H1 (cell line): ENCODE measurements at regions not wholly inside any gene's neighbourhood (a gene's known extent, or its start where the extent isn't known, plus 50 kb on each side); places are given as distances from the start of the nearest gene placed in this dataset.

Experiments used
- CTCF ChIA-PET: fragments of 300-600 bp; sonication (Branson Sonifier 250); formaldehyde crosslinking; loops from one replicate; lab custom pipeline; 2021; ENCODE audit not compliant: partially characterized antibody; lab: Charles Lee
- POLR2A ChIA-PET: fragments of 300-600 bp; sonication (Branson Sonifier 250); formaldehyde crosslinking; loops from one replicate; lab custom pipeline; 2021; ENCODE audit warnings: inconsistent platforms; ENCODE audit not compliant: partially characterized antibody; lab: Charles Lee
- DNase-seq, 2 experiments: peaks; one replicate each; pipeline versions ENCODE4 v3.0.0 to v3.0.0-alpha.2; 2010 to 2022; ENCODE audit warnings: low spot score in 2 of 2, low read depth in 1 of 2, mixed read lengths in 1 of 2
- FAIRE-seq: peaks from 2 replicates; lab custom pipeline; 2011; peaks lifted over from hg19 to GRCh38; lab: Jason Lieb, UNC
- H2AFZ ChIP-seq: 2 replicates; pipeline ENCODE4 v1.8.1; 2012; ENCODE audit warnings: low read length, inconsistent platforms
- H2AK5ac ChIP-seq: 2 replicates; pipeline ENCODE4 v1.6.1; 2013; ENCODE audit warnings: low read depth, low read length
- H2BK120ac ChIP-seq: replicated peaks from 2 replicates; pipeline ENCODE3; 2013; ENCODE audit warnings: low read depth, low read length, inconsistent platforms
- H2BK12ac ChIP-seq: 2 replicates; pipeline ENCODE4 v1.6.1; 2013; ENCODE audit warnings: low read depth, low read length
- H2BK15ac ChIP-seq: 2 replicates; pipeline ENCODE4 v1.6.1; 2013; ENCODE audit warnings: low read length
- H2BK20ac ChIP-seq: 2 replicates; pipeline ENCODE4 v1.6.1; 2013; ENCODE audit warnings: low read length
- H2BK5ac ChIP-seq: 2 replicates; pipeline ENCODE4 v1.6.1; 2013; ENCODE audit warnings: low read depth, low read length
- H3K14ac ChIP-seq: 2 replicates; pipeline ENCODE4 v1.6.1; 2013; ENCODE audit warnings: inconsistent platforms; ENCODE audit not compliant: insufficient read length
- H3K18ac ChIP-seq: 2 replicates; pipeline ENCODE4 v1.6.1; 2013; ENCODE audit warnings: low read length; ENCODE audit errors: extremely low read depth
- H3K23ac ChIP-seq: 2 replicates; pipeline ENCODE4 v1.6.1; 2013; ENCODE audit warnings: inconsistent platforms; ENCODE audit not compliant: insufficient read length
- H3K23me2 ChIP-seq: 2 replicates; pipeline ENCODE4 v1.6.1; 2013; ENCODE audit warnings: low read depth, low read length
- H3K27ac ChIP-seq: 2 replicates; pipeline ENCODE4 v1.6.1; 2011; ENCODE audit warnings: low read depth, low read length, inconsistent platforms
- H3K27me3 ChIP-seq, 4 experiments: replicated peaks in 1 of 4; 1 replicate in 1 of 4; 2 replicates in 3 of 4; pipeline versions ENCODE4 v1.6.1 to v1.8.1; 2011 to 2013; ENCODE audit warnings: low read length in 3 of 4, mild to moderate bottlenecking in 3 of 4, inconsistent platforms in 2 of 4, mixed read lengths in 2 of 4, moderate library complexity in 1 of 4; ENCODE audit not compliant: control insufficient read depth in 3 of 4, insufficient read depth in 3 of 4; ENCODE audit errors: extremely low read depth in 1 of 4
- H3K36me3 ChIP-seq, 4 experiments: 2 replicates each; pipeline versions ENCODE4 v1.6.1 to v1.8.1; 2011 to 2013; ENCODE audit warnings: mild to moderate bottlenecking in 4 of 4, low read length in 3 of 4, moderate library complexity in 2 of 4, control low read depth in 1 of 4, inconsistent platforms in 1 of 4; ENCODE audit not compliant: insufficient read depth in 4 of 4, control insufficient read depth in 2 of 4
- H3K4ac ChIP-seq: replicated peaks from 2 replicates; pipeline ENCODE3; 2013; ENCODE audit warnings: low read length, low read depth, mixed read lengths, inconsistent platforms; ENCODE audit not compliant: insufficient read length
- H3K4me1 ChIP-seq, 4 experiments: replicated peaks in 1 of 4; 1 replicate in 1 of 4; 2 replicates in 3 of 4; pipeline versions ENCODE4 v1.6.1 to v1.8.1; 2011 to 2013; ENCODE audit warnings: low read length in 3 of 4, inconsistent platforms in 2 of 4, mixed read lengths in 1 of 4; ENCODE audit not compliant: insufficient read depth in 4 of 4, control insufficient read depth in 3 of 4
- H3K4me2 ChIP-seq, 2 experiments: 2 replicates each; pipeline versions ENCODE4 v1.6.1 to v1.8.1; 2011 to 2013; ENCODE audit warnings: low read depth in 2 of 2, low read length in 2 of 2, control low read depth in 1 of 2, inconsistent platforms in 1 of 2, mild to moderate bottlenecking in 1 of 2; ENCODE audit not compliant: insufficient read depth in 1 of 2
- H3K4me3 ChIP-seq, 4 experiments: fragments of 200-600, 300-600 bp in 1 of 4; sonication (generic), shearing (Covaris generic), sonication (Bioruptor Twin) in 1 of 4; 2 replicates each; pipeline versions ENCODE4 v1.5.1 to v1.8.1; 2011 to 2016; ENCODE audit warnings: low read length in 4 of 4, low read depth in 3 of 4, control low read depth in 2 of 4, inconsistent platforms in 2 of 4, mild to moderate bottlenecking in 2 of 4, mixed read lengths in 1 of 4, moderate library complexity in 1 of 4; ENCODE audit not compliant: insufficient read depth in 2 of 4; ENCODE audit errors: extremely low read depth in 1 of 4
- H3K56ac ChIP-seq: replicated peaks from 2 replicates; pipeline ENCODE3; 2013; ENCODE audit warnings: low read depth, mild to moderate bottlenecking, mixed read lengths, low read length, inconsistent platforms; ENCODE audit not compliant: insufficient read length
- H3K79me1 ChIP-seq: 2 replicates; pipeline ENCODE4 v1.6.1; 2013; ENCODE audit warnings: low read depth, low read length, control low read depth
- H3K79me2 ChIP-seq, 2 experiments: 2 replicates each; pipeline versions ENCODE4 v1.6.1 to v1.8.1; 2012 to 2013; ENCODE audit warnings: low read length in 2 of 2, mild to moderate bottlenecking in 2 of 2, inconsistent platforms in 1 of 2; ENCODE audit not compliant: insufficient read depth in 2 of 2, control insufficient read depth in 1 of 2
- H3K9ac ChIP-seq, 4 experiments: replicated peaks in 1 of 4; 1 replicate in 1 of 4; 2 replicates in 3 of 4; pipeline versions ENCODE4 v1.6.1 to v1.8.1; 2011 to 2013; ENCODE audit warnings: low read depth in 3 of 4, low read length in 3 of 4, control low read depth in 2 of 4, mild to moderate bottlenecking in 2 of 4, moderate library complexity in 2 of 4, inconsistent platforms in 1 of 4; ENCODE audit errors: extremely low read depth in 1 of 4
- H3K9me3 ChIP-seq, 2 experiments: 2 replicates each; pipeline versions ENCODE4 v1.6.1 to v1.8.1; 2012 to 2013; ENCODE audit warnings: mild to moderate bottlenecking in 2 of 2, moderate library complexity in 2 of 2, control low read depth in 1 of 2, inconsistent platforms in 1 of 2, low read depth in 1 of 2, low read length in 1 of 2, mixed read lengths in 1 of 2; ENCODE audit not compliant: insufficient read depth in 2 of 2
- H4K20me1 ChIP-seq, 2 experiments: replicated peaks in 1 of 2; 2 replicates each; pipeline versions ENCODE3 to v1.8.1; 2011 to 2013; ENCODE audit warnings: inconsistent platforms in 2 of 2, low read length in 2 of 2, mild to moderate bottlenecking in 1 of 2; ENCODE audit not compliant: insufficient read depth in 2 of 2, control insufficient read depth in 1 of 2
- H4K5ac ChIP-seq: 2 replicates; pipeline ENCODE4 v1.6.1; 2013; ENCODE audit warnings: low read length, low read depth, mixed read lengths, inconsistent platforms; ENCODE audit not compliant: insufficient read length
- H4K8ac ChIP-seq: 2 replicates; pipeline ENCODE4 v1.8.0; 2013; ENCODE audit warnings: mild to moderate bottlenecking, moderate library complexity, low read length, inconsistent platforms; ENCODE audit not compliant: insufficient read depth; ENCODE audit errors: extremely low read depth
- H4K91ac ChIP-seq: replicated peaks from 2 replicates; pipeline ENCODE3; 2013; ENCODE audit warnings: low read length, mixed read lengths, inconsistent platforms; ENCODE audit not compliant: insufficient read length
- BRCA1 ChIP-seq: IDR thresholded peaks from 2 replicates; pipeline ENCODE4 v1.6.1; 2012; ENCODE audit warnings: low read depth, low read length, improper control_type of control experiment
- CBX8 ChIP-seq: fragments of 300-800, 300-1000 bp; sonication (generic); IDR thresholded peaks from 2 replicates; pipeline ENCODE4 v1.7.1; 2016; ENCODE audit warnings: low read depth, low read length, borderline replicate concordance
- CHD2 ChIP-seq: IDR thresholded peaks from 2 replicates; pipeline ENCODE4 v1.6.1; 2012; ENCODE audit warnings: low read length, improper control_type of control experiment
- KDM5A ChIP-seq: fragments of 200-600 bp; IDR thresholded peaks from 2 replicates; pipeline ENCODE4 v1.7.1; 2012; ENCODE audit warnings: mild to moderate bottlenecking, low read length, inconsistent platforms, mixed read lengths
- PHF8 ChIP-seq: fragments of 200-600 bp; sonication (generic); conservative IDR thresholded peaks from 2 replicates; pipeline ENCODE4 v1.7.1; 2012; ENCODE audit warnings: low read depth, mild to moderate bottlenecking, inconsistent platforms, low read length, moderate library complexity
- POU5F1 ChIP-seq: IDR thresholded peaks from 2 replicates; pipeline ENCODE4 v1.6.1; 2011; ENCODE audit warnings: low read depth, mild to moderate bottlenecking, low read length, moderate library complexity
- SP2 ChIP-seq: IDR thresholded peaks from 2 replicates; pipeline ENCODE4 v1.6.1; 2012; ENCODE audit warnings: mild to moderate bottlenecking, low read length, inconsistent platforms
- TEAD4 ChIP-seq: IDR thresholded peaks from 2 replicates; pipeline ENCODE4 v1.6.1; 2012; ENCODE audit warnings: low read depth, low read length, inconsistent platforms, mixed read lengths
- WGBS, 2 experiments: shearing (Covaris generic) in 1 of 2; methylation state at CpG; one replicate each; pipeline versions ENCODE4 v1.1.6 to v1.1.7; 2013 to 2015; ENCODE audit warnings: low lambda C conversion rate in 2 of 2, mixed read lengths in 2 of 2, inconsistent platforms in 1 of 2, low coverage in 1 of 2, missing lambda C conversion rate in 1 of 2; ENCODE audit not compliant: insufficient replicate concordance in 2 of 2, insufficient coverage in 1 of 2, insufficient read length in 1 of 2; ENCODE audit errors: extremely low coverage in 1 of 2, missing lambda C conversion rate in 1 of 2; 5-methylcytosine and 5-hydroxymethylcytosine counted together
- TF ChIP-seq, protein P1 (sequence below), 3 experiments: IDR thresholded peaks; 1 replicate in 2 of 3; 2 replicates in 1 of 3; pipeline versions ENCODE4 v1.5.1 to v1.6.1; 2011; ENCODE audit warnings: low read length in 3 of 3, mild to moderate bottlenecking in 3 of 3, inconsistent platforms in 2 of 3, low read depth in 1 of 3, moderate library complexity in 1 of 3; ENCODE audit not compliant: insufficient read depth in 1 of 3; ENCODE audit errors: control extremely low read depth in 1 of 3
- TF ChIP-seq, protein P2 (sequence below): IDR thresholded peaks from 2 replicates; pipeline ENCODE4 v1.6.1; 2011; ENCODE audit warnings: low read length, improper control_type of control experiment

DNA sequence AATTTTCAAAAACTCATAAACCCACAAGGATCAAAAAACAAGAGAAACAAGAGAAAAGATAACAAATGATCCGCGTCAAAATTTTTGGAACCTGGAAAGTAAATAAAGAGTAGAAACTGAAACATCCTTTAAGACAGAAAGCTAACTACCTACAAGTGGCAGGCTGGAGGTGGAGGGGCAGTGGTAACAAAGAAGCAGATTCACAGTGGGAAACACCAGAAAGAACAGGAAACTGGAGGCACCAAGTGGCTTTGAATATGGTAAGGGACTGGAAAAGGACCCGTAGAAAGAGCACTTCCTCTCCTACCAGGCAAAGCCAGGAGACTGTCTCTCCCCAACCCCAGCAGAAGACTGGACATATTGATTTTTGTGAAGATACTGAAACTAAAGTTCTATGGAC, 100.6 kb upstream of the TARS1 start:
- Histone ChIP-seq H2BK12ac (no peak overlapping the region), H3K79me2 (no peaks in the 10 kb centered on the region), H2AK5ac (no peak overlapping the region), H3K27me3 (no peaks in the 10 kb centered on the region), H2BK5ac (no peak overlapping the region), H3K4ac (no peak overlapping the region), H4K8ac (no peak overlapping the region), H4K91ac (no peak overlapping the region), H3K36me3 (no peaks in the 10 kb centered on the region), H3K4me1 (peaks cover 0 to 5% (median under 1%) of the 10 kb centered on the region in 4 experiments; a peak in 2 of 7 replicates), H3K27ac (no peak overlapping the region), H2BK120ac (no peak overlapping the region), H3K4me3 (peak overlapping the region in 1 of 4 experiments; percentile 11; a peak in 1 of 8 replicates), H3K9me3 (no peaks in the 10 kb centered on the region), H4K20me1 (no peaks in the 10 kb centered on the region), H3K79me1 (no peaks in the 10 kb centered on the region), H2BK20ac (no peak overlapping the region), H3K4me2 (peak overlapping the region; percentile 17 to 47; a peak in 2 of 4 replicates), H3K56ac (no peak overlapping the region), H3K9ac (no peak overlapping the region), H2BK15ac (no peak overlapping the region), H3K14ac (no peak overlapping the region), H2AFZ (no peak overlapping the region), H4K5ac (no peak overlapping the region), H3K23ac (no peak overlapping the region), H3K18ac (no peak overlapping the region), H3K23me2 (no peaks in the 10 kb centered on the region)
- 31% methylated on average over 3 of the region's 3 CpGs; no CpG with 5 or more reads in 1 of the 2 experiments for WGBS, 2 experiments
- POLR2A ChIA-PET, result interaction anchor here (0.7 kb wide), 1 partner anchor 906 kb away, joined by 3 read pairs; no protein-coding TSS in a partner anchor
- CTCF ChIA-PET, result interaction anchor here (1.3 to 1.5 kb wide), 2 partner anchors 20 to 41 kb away, joined by 3 to 6 read pairs; no protein-coding TSS in a partner anchor
- DNase-seq (no peak), FAIRE-seq (peak; percentile 82)
- TF ChIP-seq CHD2 (no peak), BRCA1 (no peak), POU5F1 (no peak), CBX8 (no peak), TEAD4 (no peak), SP2 (no peak), KDM5A (no peak), PHF8 (no peak)
- TF ChIP-seq, protein P1, sequence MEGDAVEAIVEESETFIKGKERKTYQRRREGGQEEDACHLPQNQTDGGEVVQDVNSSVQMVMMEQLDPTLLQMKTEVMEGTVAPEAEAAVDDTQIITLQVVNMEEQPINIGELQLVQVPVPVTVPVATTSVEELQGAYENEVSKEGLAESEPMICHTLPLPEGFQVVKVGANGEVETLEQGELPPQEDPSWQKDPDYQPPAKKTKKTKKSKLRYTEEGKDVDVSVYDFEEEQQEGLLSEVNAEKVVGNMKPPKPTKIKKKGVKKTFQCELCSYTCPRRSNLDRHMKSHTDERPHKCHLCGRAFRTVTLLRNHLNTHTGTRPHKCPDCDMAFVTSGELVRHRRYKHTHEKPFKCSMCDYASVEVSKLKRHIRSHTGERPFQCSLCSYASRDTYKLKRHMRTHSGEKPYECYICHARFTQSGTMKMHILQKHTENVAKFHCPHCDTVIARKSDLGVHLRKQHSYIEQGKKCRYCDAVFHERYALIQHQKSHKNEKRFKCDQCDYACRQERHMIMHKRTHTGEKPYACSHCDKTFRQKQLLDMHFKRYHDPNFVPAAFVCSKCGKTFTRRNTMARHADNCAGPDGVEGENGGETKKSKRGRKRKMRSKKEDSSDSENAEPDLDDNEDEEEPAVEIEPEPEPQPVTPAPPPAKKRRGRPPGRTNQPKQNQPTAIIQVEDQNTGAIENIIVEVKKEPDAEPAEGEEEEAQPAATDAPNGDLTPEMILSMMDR (IDR thresholded peaks at IDR 0.05; ENCODE audit: control extremely low read depth in 1 of 3, insufficient read depth in 1 of 3, low read depth in 1 of 3, low read length in 3 of 3), result no peak
- TF ChIP-seq, protein P2, sequence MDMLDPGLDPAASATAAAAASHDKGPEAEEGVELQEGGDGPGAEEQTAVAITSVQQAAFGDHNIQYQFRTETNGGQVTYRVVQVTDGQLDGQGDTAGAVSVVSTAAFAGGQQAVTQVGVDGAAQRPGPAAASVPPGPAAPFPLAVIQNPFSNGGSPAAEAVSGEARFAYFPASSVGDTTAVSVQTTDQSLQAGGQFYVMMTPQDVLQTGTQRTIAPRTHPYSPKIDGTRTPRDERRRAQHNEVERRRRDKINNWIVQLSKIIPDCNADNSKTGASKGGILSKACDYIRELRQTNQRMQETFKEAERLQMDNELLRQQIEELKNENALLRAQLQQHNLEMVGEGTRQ, result no peak
